GM18907 (cell line): ENCODE measurements at regions not wholly inside any gene's neighbourhood (a gene's known extent, or its start where the extent isn't known, plus 50 kb on each side); places are given as distances from the start of the nearest gene placed in this dataset.

ENCODE experiments used
- ATAC-seq: cut with Tn5 transposase; IDR thresholded peaks from one replicate; pipeline ENCODE4 v1.9.1; 2021; ENCODE audit warnings: mild to moderate bottlenecking, moderate library complexity; ENCODE audit not compliant: unreplicated experiment

DNA sequence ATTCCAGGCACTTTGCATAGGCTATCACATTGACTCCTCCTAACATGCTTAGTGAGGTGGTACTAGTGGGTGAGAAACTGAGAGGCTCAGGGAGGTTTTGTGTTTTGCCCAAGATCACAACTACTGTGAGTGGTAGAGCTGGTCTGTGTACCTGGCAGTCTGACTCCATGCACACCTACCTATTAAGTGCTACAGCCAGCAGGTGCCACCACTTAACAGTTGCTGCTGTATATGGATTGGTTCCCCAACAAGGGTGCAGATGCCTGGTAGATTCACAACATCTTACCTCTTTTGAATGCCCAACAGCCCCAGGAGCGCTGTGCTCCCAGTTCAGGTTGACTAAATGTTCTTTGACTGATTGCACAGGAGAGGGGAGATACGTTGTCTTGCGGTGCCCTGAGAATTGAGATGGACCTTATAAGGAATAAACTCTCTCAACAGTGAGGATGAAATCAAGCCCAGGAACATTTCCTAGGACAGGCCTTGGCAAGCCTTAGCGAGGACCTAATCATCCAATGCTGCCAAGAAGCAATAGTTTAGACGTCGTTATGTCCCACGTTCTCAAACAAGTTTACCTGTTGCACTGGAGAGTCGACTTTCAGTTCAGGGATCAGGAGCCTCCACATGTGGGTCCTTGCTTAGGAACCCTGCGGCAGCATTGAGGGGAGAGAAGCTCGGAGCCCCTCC is 78.9 kb upstream of the F3 start:
- no peak for ATAC-seq

DNA sequence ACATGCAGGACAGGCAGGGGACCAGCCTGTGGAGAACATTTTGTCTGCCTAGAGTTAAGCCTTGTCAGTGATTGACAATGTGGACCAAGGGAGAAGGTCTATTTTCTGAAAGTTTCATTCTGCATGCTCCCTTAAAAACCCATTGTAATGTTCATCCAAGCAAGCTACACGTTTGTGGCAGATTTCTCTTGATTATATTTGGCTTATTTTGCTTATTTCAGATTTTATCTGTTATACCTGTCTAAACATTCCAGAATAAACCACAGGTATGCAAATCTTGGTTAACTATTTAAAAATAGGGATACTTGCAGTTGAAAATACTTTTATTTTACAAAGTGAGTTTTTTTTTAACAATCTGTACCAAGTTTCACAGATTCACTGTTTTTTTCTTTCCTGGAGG is 78.2 kb upstream of the F3 start:
- no peak for ATAC-seq

DNA sequence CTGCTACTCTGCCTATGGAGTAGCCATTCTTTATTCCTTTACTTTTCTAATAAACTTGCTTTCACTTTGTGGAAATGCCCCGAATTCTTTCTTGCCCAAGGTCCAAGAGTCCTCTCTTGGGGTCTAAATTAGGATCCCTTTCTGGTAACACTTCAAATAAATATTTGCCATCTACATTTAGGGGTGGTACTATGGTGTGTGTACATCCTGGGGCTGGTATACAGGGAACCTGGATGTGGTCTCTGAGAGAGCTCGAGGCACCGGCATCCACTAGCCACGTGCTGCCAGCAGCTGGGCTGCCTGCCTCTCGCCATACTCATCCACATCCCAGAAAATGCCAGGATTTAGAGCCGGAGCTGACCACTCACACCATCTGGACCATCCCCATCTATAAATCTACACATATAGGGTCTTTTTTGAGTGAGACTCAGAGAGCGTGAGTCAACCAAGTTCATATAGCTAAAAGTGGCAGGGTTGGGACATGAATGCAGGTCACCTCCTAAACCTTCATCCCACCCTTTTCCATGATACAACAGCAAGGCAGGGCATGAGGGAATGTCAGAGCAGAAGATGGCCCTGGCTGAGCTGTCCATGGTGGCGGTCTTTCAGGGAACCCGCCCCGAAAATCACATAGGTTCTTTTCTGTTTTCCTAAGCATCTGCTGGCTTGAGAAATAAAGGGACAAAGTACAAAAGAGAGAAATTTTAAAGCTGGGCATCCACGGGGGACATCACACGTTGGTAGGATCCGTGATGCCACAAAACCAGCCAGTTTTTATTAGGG is 76.6 kb upstream of the F3 start:
- no peak for ATAC-seq

DNA sequence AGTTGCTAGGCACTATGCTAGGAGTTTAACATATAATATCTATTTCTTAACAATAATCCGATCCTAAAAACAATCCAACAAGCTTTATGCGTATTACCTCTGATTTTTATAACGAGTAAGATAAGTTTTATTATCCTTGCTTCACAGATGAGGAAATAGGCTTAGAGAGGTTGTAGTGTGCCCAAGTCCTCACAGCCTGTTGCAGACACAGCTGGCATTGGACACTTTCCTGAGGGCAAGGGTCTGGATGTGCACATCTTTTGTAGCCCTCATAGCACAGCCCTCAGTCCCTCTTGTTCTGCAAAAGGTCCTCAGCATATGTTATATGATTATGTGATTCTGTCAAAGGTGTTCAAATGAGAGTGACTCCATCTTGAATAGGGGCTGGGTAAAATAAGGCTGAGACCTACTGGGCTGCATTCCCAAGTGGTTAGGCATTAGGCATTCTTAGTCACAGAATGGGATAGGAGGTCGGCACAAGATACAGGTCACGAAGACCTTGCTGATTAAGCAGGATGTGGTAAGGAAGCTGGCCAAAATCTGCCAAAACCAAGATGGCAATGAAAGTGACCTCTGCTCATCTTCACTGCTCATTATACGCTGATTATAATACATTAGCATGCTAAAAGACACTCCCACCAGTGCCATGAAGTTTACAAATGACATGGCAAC is 75.7 kb upstream of the F3 start:
- no peak for ATAC-seq

DNA sequence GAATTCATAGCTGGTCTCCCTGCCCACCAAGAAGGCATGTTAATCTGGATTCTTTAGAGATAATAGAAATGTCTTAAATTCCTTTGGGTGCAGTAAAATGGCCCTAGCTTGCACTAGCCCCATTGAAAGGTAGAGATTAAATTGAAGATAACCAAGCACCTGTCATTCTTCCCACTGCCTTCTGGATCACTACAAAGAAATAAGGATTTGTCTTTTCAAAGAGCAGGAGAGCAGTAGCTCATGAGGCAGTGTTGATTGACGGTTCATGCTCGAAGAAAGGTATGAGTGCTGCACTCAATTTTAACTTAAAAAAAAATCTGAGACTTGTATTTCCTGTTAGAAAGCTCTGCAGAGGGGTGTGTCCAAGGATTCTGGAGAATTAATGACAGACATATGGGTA is 74.9 kb upstream of the F3 start:
- no peak for ATAC-seq

DNA sequence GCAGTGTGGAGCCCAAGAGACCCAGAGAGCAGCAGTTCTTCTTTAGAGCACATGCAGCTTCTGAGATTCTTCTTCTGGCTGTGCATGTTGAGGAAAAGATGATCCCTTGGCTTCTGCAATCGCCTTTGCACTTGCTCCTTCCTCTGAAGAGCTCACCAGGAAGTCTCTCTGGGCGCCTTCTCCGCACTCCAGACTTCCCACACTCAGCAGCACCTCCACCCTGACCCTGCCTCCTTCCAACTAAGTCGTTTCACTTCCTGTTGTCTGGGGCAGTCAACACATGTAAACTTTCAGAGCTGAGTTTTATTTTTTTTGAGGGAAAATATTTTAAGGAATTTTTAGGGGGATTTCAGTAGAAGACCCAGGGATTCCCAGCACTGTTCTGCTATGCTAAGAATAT is 73.4 kb upstream of the F3 start:
- ATAC-seq, result peak; percentile 52

DNA sequence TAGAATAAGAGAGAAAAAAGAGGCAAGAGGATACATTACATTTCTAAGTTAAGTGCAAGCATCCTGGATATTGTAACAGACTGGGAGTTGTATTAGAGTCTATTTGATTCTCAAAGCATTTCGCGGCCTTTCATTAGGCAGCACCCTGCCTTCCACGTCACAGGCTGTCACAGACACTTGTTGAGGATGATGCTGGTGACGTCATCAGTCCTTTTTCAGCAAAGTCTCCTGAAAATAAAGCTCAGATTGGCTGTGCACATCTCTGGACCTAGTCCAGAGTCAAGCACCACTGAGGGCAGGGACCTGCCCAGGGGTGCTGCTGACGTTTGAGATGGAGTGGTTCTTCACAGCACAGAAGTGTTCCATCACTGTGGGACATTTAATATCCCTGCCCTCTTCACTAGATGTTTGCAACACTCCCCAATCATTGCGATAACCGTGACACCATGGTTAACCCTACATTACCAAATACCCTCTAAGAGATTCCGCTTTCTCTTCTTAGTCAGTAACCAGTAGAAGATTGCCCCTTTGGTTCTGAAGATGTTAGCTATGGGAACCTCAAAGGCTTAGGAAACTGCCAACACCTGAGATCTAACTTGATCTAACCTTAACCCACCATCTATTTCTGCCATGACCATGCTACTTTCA is 72.7 kb upstream of the F3 start:
- no peak for ATAC-seq

DNA sequence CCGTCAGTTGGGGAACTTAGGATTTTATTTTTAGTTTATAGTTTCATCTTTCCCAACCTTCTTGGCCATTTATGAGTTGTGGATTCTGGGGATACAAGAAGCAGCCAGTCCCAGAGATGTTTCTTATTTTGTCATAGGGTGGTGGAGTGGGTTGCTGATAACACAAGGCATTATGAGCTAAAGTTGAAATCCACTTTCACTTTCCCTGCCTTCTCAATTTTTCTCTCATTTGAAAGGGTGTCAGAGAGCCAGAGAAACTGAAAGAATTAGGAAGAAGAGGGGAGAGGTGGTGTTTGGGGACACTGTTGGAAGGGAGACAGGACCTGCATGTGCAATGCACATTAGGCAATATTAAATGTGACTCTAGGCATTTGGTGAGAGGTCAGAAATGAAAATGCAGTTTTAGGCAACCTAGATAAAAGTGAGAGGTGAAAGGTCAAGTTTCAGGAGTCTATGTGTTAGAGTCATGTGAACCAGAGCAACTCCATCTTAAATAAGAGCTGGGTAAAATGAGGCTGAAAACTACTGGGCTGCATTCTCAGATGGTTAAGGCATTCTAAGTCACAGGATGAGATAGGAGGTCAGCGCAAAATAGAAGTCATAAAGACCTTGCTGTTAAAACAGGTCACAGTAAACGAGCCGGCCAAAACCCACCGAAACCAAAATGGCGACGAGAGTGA is 71.1 kb upstream of the F3 start:
- no peak for ATAC-seq

DNA sequence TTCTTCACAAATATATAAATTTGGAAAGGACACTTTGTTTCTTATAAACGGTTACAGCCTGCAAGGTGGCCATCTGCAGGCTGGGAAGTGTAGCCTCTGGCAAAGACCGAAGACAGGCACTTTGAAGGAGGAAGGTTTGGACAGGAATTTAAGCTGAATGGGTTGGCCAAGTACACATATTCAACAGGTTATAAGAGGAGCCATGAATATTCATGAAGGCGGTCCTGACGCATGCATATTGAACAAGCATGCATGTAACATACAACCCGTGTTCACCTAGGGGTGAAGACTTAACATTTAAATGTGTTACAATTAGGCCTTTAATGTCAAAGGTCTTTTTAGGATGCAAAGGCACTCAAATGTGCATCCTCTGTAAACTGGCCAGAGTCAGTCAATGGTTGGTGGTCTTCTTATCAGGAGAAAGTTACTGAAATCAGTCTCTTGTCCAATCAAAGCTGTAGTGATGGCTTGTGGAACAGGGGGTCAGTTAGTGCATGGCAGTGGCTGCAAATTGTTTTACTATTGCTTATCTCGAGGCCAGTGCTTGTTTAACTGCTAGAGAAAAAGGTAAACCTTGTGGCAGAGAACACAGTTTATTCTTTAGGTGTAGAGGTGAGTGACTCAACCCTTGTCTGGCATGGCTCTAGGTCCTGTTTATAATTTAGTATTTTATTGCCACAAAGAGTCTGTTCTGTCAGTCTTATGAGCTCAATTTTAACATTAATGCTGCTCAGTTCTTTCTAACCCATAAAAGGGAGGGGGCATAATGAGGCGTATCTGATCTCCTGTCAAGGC is 70.3 kb upstream of the F3 start:
- ATAC-seq, result no peak

DNA sequence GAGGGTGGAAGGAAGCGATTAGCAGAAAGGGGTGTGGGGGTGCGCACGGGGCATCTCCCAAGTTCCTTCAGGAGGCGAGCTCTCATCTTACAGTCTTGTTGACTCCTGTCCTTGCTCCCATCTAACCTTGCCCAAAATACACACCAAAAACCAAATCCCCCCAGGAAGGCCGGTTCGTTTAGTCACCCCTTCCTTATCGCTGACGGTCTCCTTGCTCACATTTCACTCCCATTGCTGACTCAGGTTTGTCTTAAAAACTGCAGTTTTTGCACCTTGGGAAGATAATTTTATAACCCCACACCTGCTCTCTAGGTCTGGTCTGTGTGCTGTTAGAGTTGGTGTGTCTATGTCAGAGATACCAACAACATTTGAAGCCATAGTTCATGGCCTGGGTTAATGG is 68.1 kb upstream of the F3 start:
- ATAC-seq, result no peak

DNA sequence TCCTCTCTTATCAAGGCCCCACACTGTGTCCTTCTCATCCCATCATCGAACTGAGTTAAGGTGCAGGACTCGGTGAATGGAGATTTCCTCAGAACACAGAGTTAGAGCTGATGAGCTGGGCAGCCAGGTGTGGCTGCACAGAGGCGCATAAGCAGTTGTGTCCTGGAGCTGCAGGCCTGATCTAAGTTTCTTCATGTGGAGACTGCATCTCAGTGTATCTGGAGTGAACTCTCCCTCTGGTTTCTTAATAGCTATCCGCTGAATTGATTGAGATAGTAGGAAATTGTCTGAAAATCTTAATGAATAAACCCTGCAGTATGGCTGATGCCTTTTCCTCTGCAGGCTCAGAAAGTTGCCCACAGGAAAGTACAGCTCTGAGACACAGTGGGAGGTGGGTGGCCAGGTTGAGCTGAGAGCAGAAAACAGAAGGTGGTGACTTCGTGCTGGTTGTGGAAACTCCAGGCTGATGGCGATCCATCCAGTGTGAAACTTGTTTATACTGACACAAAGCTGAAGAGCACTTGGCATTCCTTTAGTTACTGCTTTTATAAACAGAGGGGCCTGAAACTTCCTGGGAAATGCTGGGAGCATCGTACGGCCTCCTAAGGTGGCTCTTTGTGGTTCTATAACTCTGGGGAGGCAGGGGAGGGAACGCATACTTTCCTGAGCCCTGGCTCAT is 67.4 kb upstream of the F3 start:
- no peak for ATAC-seq

DNA sequence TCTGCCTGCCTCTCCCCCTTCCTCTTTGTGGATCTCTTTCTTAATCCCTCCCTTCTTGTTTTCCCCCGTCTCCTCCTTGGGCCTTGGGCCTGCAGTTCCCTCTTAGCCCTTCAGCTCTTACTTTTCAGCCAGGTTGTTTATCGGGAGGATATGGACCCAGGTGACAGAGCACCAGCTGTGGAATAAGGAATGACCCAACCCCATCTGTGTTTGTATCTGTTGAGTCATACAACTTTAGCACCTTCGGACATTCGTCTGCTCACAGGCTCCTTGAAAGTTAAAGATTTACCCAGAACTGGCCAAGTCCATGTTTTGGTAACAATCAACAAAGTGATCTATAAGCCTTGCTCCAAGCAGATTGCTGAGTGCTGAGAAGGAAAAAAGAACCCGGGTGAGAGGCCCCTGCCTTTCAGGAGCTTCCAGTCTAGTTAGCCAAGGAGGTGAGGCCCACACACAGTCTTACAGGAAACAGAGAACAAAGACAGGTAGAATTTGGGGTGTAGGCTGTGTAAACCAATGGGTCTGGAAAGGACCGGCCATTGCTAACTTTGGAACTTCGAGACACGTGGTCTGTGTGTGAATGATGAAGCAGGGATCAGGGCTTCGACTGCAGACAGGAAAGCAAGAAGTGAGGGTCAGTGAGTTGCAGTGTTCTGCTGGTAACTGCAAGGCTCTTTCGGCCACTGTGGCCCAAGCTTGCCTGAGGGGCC is 66.7 kb upstream of the F3 start:
- no peak for ATAC-seq

DNA sequence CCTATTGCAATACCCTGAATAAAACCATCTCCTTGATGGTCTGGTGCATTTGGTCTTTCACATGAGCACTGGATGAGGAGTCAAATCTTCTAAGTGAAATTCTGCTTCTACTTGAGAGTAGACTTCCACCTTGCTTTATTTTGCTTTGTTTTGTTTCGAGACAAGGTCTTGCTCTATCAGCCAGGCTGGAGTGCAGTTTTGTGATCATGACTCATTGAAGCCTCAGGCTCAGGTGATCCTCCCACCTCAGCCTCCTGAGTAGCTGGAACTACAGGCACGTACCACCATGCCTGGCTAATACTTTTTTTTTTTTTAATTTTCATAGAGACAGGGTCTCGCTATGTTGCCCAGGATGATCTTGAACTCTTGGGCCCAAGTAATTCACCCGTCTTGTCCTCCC is 65.8 kb upstream of the F3 start:
- no peak for ATAC-seq

DNA sequence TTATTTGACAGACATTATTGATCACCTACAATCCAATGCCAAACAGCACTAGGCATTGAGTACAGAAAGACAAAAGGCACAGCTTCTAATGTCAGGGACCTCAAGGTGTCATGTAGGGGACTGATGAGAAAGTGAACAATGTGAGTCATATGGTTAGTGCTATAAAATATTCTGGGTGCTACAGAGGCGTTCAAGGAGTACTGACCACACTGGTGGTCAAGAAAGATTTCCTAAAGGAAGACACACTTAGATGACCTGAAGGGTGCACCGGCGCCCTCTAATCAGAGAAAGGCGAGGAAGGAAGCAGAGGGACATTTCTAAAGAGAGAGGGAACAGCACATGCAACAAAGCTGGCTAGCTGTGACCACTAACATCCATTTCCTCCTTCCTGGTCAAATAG is 64.9 kb upstream of the F3 start:
- ATAC-seq, result no peak

DNA sequence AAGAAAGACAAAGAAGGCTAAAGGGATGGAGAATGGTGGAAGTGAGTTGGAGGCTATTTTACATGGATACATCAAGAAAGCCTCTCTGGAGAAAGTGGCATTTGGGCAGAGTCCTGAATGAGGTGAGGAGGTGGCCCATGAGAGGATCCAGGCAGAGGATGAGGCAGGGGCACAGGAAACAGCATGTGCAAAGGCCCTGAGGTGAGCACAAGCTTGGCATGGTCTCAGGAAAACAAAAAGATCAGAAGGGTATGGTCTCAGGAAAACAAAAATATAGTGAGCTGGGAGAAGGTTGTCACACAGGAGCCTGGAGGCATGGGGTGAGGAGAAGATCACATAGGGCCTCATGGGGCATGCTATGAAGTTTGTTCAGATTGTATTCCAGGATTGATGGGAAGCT is 62.1 kb upstream of the F3 start:
- ATAC-seq, result no peak

DNA sequence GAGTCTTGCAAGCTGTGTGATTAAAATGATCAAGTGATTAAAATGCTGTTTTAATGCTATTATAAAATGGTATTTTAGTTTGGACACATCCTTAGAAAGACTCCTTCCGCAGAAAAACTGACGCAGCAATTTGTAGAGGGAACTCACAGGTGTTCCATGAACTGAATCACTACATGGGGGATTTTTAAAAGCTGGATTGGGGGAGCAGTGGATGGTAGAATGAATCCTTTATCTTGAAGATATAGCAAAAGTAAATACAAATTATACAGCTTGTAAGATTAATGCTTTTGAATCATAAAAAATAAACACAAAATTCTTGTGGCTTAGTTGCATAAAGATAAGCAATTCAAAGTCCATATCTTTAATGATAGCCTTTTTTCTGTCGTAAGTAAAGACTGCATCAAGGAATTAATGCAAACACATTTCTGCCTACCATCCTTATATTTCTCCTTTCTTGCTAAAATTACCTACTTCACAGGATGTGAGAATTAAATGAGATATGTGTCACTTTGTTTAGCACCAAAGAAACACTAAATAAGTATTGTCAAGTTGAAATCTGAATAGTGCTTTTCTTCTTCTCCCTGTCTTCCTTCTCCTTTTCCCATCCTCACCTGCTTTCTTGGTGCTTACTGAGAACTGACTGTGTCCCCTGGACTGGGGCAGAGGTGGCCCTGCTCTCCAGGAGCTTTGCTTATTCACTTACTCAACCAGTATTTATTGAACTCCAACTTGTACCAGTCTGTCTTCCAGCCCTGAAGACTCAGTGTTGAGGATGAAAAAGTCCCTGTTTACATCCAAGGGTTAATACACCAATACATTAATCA is 61.5 kb upstream of the F3 start:
- ATAC-seq, result no peak

DNA sequence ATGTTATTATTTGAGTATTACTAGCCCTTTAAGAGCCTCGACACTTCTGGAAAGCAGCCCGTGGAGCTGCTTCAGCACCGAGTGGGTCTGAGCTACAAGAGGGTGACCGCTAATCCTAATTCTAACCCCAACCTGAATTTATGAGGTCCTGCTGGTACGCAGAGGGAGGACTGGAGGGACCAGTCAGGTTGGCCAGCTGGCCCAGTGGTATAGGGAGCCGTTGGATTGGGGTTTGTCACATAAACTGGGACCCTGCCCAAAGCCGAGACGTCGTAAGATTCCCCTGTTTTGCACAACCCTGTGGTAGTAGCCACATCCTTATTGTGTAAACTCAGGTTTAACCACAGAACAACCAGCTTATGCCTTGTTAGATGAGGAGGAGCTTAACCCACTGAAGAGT is 60.8 kb upstream of the F3 start:
- ATAC-seq, result peak; percentile 69

DNA sequence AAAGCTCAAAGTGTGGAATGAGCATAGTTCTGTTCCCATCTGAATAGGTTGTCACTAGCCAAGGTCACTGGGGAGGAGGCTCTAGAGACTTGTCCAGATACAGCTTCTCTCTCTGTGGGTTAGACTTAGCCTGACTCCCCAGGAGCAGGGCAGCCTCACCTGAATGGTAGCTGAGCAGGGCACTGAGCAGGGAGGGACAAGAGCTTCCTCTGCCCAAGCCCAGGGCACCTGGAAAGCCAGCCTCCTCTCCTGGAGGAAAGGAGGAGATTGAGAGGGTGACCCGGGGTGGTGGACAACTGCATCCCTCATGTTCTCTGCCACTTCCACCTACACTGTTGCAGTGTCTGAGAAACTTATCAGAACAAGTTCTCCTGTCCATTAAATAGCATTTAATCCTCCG is 59.0 kb upstream of the F3 start:
- ATAC-seq, result no peak
